Activated CD8-positive, alpha-beta memory T cell treated with anti-CD3 and anti-CD28 coated beads, Interleukin-2, amount 50 U/mL, for 24 hours (primary cell): ENCODE measurements at regions not wholly inside any gene's neighbourhood (a gene's known extent, or its start where the extent isn't known, plus 50 kb on each side); places are given as distances from the start of the nearest gene placed in this dataset.

Experiments used
- DNase-seq: peaks from one replicate; pipeline ENCODE4 v3.0.0-alpha.2; 2020; ENCODE audit errors: extremely low read depth

DNA sequence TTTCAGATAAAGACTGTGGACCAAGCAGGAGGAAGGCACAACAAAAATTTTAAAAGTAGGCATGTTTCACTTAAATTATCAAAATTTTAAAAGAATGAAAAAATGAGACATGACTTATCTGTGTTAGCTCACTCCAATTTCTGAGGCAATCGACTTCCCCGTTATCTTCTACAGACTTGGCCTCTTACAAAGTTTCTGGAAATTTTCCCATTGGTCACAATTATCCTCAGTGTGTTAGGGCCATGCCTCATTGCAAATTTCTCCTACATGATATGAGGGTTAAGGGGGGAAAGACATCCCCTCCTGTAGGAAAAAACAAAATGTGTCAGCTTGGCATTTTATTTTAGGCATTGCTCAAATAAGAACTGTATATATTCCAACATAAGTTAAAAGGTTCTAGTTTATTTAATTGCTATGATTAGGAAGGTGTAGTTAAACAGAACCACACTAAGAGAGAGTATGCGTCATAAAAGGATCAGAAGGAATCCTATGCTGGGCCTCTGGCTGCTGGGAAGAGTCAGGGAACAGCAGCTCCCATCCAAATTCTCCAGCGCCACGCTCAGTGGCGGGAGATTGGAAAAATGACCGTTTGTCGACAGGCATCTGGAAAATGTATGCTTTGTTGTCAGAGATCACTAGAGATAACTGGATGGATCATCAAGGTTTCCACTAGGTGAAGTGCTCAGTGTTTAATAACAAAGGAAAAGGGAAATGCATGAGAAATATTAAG, 463.6 kb upstream of the NR2F2 start:
- DNase-seq = no peak

DNA sequence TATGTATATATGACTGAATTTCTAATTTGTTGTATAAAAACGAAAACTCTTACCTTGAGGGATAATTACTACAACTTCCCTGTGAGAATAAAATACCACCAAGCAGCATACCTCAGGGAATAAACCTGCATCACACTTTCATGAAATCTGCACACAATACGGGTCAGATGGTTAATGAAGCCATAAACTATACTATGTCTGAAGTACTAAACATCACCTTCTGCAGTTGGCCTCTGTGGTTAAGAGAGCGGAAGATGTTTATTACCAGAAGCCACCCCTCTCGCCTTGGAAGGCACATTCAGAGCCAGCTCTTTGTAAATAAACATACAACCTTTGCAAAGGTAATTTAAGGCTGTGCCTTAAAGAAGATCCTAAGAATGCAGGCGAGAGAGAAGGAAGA, 462.1 kb upstream of the NR2F2 start:
- DNase-seq = no peak

DNA sequence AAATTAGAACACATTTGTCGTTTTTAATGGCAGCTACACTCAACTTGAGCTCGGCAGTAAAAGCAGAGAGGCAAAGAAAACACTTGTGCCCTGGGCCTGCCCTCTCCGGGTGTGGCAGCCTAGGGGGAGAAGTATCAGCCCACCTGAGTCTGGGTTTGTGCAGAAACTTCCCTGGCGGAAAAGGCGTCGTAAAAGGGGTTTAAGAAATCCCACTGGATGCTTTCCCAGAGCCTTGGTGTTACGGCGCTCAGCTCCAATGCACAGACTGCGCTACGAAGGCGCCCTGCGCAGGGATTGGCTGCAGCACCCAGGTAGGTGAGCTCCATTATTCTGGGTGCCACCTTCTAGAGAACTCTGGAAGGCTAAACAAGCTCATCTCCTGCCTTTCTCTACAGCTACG, 461.5 kb upstream of the NR2F2 start:
- DNase-seq = no peak

DNA sequence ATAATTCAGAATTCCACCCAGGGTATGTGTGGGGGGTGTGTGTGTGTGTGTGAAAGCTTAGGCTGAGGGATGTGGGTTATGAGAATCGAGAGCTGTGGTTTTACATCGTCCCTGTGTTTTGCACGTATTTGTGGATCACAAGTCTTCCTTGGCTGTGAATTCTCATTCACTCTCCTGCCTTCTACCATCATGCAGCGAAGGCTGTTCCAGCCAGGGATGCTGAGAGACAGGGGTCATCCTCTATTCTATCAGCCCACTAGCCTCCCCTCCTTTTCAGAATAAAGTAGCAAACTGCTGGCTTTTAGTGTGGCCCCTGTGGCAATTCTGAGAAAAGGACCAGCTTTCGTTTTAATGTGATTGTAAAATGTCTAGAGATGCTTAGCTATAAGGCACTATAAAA, 460.6 kb upstream of the NR2F2 start:
- no peak for DNase-seq

DNA sequence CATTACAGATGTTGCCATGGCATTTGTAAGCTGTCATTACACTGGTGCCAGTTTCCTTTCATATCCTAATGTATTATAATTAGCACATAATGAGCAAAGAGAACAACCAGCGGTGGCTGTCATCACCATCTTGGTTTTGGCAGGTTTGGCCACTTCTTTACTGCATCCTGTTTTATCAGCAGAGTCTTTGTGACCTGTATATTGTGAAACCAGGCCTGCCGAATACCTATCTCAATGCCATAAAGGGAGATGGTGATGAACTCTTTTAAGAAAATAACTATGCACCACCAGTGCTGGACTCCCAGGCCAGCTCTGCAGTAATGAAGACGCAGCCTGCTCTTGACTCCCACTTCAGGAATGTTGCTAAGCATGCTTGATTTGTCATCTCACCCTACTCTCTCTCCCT, 458.1 kb upstream of the NR2F2 start:
- no peak for DNase-seq

DNA sequence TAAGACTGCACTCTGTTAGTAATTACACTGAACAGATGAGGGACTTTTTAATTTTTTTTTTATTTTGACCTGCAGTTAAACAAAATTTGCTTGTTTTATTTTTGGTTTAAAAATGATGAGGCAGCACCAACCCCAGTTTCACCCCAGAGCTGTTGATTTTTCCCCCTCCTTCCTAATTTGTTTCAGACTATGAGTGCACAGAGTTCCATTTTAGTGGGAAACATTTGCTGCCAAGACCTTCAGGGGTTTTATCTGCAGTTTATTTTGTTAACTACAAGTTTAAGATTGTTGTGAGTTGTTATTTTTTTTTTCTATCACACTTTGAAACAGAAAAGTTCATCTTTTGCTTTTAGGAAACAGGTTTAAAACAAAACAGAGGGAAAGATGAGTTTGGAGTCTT, 455.9 kb upstream of the NR2F2 start:
- no peak for DNase-seq

DNA sequence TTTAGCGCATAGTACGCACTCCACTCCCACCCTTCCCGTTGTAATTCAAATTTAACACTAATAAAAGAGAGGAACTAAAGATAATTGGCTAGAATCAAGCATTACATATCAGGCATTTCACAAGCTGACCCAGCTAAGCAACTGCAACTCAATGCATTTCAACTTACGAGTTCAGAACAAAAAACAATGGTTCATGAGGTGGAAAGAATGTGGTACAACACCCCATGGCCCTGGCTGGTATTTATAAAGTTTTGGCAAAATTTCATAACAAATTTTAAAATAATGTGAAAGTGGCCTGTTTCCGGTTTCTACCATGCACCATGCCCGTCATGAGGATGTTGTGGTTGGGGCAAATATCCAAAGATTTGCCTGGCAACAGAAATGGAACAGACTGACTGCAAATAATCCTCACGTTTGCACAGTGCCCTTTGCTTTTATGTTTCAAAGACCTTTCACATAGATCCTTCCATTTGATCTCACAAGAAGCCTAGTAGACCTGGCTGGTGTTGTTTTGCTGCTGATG, 455.3 kb upstream of the NR2F2 start:
- no peak for DNase-seq

DNA sequence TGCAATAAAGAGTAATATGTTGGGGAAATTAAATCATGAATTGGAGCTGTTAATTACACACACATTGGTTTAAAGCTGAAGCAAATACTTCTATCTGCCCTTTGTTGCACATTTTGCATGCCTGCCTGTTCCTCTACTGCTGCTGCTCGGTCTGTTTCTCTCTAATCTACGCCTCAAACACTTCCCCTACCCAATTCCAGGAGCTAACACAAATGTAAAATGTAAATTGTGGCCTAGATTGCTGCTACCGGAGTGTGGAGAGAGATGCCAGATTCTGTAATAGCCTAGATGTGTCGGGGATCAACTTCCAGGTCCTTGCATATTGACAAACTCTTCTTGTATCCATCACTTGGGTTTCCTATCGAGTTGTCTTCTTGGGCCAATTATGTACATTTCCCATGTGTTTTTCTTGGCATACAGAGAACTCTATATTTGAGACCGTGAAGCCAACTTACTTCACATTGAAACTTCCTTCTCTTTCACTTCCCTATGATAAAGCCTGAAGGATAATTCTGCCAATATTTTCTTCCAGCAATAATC, 450.4 kb upstream of the NR2F2 start:
- DNase-seq = no peak

DNA sequence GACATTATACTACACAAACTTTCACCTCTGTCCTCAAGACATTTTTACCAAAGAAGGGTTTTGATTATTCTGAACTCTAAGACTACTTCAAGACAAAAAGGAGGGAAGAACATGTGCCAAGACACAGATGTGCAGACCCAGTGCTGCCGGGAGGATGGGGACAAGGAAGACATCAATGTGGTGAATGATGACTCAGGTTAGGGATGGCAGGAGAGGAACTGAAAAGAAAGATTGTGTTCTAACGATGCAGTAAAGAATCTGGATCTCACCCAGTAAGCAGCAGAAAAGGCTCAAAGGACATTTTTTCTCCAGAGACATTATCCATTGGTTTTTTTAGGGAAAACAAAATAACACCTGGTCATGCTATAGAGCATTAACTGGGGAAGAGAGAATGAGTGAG, 449.9 kb upstream of the NR2F2 start:
- no peak for DNase-seq

DNA sequence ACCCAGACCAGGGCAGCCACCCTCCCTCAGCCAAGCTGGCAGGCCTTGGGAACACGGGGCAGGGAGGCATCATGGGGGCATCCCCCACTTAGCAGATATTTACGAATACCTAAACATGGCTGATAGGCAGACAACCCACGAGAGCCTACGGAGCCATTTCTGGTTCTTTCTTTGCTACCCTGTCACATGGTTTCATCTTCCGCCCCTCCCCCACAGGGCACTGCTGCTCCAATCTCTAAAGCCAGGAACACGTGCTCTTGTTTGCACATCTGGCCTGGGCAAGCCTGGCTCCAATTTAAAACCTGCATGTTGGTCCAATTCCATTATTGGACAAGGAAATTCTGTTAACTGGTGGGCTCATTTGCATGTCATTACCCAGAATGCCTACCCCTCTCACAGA, 447.4 kb upstream of the NR2F2 start:
- no peak for DNase-seq

DNA sequence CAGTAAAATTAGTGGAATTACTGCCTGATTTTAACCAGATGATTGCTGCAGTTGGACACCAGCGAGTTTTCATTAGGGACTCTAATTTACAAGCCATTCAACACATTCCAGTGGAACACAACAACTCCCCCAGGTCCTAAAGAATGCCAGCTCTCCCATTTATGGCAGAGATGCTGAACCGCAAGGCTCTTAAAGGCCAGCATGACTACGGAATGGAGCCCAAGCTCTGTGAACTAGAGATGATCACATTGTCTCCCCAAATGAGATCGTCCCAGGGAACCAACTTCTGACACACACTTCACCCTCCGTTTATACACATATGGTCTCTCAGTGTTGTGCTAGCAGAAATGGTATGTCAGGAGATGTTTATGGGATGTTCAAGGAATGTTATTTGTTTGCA, 446.2 kb upstream of the NR2F2 start:
- DNase-seq = no peak

DNA sequence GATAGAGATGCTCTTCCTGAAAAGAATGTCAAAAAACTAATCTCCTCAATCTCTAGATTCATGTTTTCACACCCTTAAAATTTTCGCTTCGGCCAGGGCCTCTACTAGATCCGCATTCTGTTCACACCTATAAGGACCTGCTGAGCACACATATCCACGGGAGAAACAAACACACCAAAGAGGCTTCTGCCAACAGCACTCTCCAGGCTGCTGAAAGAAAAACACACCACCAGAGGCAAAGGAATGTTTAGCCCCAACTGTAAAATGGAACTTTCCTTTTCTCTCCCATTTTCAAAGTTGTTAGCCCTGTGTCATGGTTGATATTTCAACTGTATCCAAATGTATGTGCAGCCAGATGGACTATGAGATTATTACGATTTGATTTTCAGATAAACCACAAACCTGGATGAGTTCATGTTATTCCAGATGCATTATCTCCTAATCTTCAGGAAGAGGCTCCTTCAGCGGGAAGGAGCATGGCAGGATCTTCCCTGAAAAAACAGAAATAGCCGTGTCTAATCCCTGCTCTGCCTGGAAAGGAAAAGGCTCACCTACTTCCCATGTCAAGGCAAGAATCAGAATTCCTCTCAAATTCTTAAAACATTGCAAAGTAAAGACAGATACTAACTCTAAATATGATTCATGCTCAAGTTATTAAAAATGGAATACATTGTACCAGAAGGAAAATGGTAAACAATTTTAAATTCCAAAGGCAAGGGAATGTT, 442.7 kb upstream of the NR2F2 start:
- DNase-seq = no peak

DNA sequence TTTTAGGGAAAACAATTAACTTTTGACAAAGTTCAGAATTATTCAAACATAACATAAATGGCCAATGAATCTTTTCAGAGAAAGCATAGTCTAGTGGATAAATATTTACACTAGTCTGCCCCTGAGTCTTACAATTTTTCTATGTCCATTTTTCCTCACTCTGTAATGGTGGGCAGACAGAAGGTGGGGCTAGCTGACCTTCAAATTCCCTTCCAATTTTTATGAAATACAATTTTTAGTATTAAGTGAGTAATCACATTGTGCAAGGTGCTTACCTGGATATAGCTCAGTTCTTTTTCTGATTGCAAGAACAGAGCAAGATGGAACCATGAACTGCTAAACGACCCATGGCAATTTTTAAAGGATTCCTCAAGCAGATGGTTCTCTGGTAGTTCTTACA, 441.7 kb upstream of the NR2F2 start:
- no peak for DNase-seq

DNA sequence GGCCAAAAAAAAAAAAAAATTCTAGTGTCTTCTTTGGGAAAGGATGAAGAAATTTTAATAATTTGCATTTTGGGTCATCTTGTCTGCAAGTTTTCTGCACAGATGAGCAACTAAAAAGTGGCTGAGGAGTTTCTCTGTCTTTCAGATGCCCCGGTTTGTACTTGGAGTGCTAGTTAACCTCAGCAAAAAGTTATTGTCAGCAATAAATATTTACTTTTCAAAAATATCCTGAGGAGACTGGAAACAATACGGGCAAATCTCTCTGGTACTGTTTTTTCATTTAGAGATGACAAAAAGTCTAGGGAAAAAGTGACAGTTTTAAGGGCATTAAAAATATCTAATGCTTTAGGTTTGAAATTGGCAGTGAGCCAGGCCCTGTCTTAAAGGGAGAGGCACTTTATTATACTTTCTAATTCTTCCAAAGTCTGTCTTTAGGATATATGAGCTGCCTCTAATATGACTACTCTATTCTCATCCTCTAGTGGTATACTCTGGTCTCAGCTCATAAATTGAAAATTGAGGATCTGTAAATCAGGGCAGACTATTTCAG, 436.0 kb upstream of the NR2F2 start:
- DNase-seq = no peak

DNA sequence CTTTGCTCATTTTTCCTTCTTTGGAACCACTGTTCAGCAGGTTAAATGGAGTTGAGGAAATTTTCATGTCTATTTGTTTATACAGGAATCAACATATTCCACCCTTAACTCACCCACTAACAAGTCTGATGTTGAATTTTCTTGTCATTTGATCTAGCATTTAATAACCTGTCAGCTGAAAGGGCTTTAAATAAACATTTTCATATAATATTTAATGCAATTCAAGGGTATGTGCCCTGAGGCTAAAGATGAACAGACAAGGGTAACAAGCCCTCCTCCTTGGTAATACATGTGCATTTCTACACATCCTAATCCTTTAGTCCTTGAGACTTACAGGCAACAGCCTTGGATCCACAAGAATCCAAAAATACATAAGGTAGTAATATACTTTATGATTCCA, 435.0 kb upstream of the NR2F2 start:
- no peak for DNase-seq

DNA sequence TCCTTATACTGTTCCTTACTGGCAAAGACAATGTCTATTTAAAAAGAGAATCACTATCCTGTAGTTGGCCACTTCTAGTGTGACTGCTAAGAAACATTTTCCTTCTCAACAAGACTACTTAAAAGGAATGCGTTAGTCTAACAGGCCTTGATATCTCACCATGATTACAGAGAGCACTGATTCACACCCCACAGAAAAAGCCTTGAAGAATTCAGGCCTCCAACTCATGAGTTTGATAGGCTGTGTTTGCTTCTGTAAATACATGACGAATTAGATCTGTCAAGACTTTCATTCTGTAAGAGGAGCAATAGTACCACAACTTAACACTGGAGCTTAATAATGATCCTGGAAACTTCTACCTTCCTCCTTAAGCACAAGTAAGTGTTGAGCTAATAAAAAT, 432.8 kb upstream of the NR2F2 start:
- DNase-seq = no peak

DNA sequence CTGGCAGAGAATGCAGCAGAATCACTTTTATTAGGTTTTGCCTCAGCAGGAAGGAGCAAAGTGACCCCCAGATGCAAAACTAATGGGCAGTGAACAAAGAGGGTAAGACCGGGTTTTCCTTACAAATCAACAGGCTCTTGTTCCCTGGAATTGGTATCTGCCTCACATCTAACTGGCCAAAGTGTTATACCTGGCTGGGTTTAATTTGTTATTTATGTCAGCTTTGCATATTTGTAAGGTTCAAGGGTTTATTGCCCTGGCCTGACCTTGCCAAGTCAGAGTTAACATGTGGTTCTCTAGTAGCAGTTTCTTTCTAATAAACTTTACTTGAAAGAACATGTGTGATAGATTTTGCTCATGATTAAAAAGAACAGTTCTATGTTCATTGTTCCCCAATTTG, 431.7 kb upstream of the NR2F2 start:
- no peak for DNase-seq

DNA sequence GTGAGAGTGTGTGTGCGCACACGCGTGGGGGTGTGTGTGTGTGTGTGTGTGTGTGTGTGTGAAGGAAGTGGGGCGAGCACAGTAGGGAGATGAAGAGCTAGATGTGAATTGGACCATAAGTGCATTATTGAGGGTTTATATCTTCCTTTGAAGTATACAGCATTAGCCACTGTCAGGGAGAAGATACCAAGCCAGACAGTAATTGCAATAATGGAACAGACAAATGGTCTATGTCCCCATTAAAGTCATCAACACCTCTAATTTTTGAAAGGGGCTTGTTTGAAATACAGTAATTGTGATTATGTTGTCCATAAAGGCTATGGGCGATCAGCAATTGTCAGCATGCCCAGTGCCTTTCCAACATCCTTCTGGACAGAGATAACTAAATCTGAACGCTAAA, 429.2 kb upstream of the NR2F2 start:
- no peak for DNase-seq

DNA sequence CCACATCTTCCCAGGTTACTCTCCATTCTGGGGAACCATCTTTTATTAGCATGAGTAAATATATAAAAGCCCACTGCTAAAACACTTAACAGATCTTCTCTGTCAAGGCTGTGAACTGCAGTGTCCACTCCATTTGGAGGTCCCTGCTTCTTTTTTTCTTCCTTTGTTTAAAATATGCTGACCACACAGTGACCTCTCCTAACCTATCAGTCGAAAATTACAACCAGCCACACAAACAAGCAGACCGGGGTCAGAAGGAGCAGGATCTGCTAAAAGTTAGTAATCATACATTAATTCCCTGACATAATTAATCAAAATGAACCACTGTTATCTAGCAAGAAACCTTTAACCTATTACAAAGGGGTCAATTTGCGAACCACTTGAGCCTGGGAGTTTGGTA, 427.9 kb upstream of the NR2F2 start:
- DNase-seq = no peak

DNA sequence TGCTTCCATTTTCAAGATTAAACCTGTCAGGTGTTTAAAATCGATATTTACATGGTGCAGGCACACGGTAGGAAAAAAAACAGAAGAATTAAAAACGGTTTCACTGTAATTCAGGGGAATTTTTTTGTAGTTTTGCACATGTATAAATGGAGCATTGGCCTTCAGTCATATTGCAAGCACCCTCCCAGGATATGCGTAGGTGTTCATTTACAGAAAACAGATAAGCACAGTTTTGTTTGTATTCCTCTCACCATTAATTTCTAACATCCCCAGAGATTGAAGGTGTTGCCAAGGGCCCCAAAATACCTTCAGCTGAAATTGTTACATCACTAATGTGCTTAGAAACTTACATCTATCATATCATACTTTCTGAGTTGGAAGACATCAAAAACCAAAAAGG, 427.1 kb upstream of the NR2F2 start:
- no peak for DNase-seq

DNA sequence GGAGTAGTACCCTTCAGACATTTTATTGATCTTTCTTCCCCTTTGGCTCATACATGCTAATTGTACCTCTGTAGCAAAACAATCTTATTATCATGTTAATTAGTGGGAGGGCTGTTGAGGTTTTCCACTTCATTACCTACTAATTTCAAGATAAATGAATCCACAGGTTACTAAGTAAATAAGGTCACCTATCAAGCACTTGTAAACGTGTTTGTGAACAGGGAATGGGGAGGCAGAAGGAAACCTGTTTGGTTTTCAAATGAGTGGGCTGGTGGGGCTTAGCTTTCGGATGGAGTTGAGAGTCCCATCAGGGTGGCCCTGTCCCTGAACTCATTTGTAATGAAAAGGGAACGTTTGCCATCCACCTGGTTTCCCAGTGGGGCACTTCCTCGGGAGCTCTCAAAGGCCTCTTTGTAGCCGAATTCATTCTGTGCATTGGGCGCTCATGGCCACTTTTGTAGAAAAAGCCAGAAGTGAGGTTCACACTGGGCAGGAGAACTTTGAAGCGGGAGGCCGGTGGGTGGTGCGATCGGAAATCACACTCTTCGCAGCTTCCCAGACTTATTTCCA, 419.8 kb upstream of the NR2F2 start:
- no peak for DNase-seq

DNA sequence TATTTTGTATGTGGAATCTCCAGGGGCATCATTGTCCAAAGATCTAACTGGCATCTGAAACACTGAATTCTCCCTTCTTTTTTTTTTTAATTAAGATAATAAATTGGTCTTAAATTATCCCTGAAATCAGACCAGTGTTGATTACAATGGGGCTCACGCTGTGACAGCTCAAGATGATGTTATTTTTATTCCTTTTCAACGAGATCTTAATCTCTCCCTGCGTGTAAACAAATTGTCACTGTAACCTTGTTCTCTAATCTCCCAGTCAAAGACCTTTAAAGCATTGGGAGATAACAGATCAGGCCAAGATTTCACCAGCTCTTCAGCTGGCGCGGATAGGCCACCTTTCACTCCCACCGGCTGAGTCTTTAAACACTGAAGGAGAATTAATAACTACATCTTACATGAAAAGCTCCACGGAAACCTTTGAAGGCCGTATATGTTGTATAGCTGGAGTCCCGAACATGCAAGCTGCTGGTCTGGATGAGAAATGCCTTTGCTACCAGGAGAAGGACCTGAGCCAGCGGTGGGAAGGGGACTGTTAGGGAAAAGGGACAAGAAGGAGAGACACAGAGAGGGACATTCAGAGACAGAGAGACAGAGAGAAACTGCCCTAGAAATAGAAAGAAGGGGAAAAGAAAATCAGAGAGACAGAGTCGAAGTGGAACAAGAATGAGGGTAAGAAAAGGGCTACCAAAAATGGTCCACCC, 418.8 kb upstream of the NR2F2 start:
- DNase-seq = no peak
